SK-N-SH treated with all-trans-retinoic acid at 6 μM for 48 hours (cell line): ENCODE measurements at regions not wholly inside any gene's neighbourhood (a gene's known extent, or its start where the extent isn't known, plus 50 kb on each side); places are given as distances from the start of the nearest gene placed in this dataset.

Experiments used
- ATAC-seq: fragments of 200-7000 bp; cut with Tn5 transposase; 3 replicates; pipeline ENCODE4 v1.9.1; 2020; ENCODE audit warnings: mild to moderate bottlenecking, moderate library complexity
- CSDC2 ChIP-seq: fragments of 250-450 bp; sonication (Bioruptor Pico); IDR thresholded peaks from 2 replicates; pipeline ENCODE4 v1.5.0; 2020; ENCODE audit warnings: mild to moderate bottlenecking, moderate library complexity
- GLIS3 ChIP-seq: fragments of 250-450 bp; sonication (Bioruptor Pico); IDR thresholded peaks from 2 replicates; pipeline ENCODE4 v1.5.0; 2020; ENCODE audit warnings: mild to moderate bottlenecking, moderate library complexity
- ISL1 ChIP-seq: fragments of 250-450 bp; sonication (Bioruptor Pico); IDR thresholded peaks from 2 replicates; pipeline ENCODE4 v2.1.2; 2022; ENCODE audit warnings: mild to moderate bottlenecking, moderate library complexity
- OSR1 ChIP-seq: fragments of 250-450 bp; sonication (Bioruptor Pico); IDR thresholded peaks from 2 replicates; pipeline ENCODE4 v1.8.0; 2022; ENCODE audit warnings: moderate library complexity, mild to moderate bottlenecking, inconsistent platforms
- PPARA ChIP-seq: fragments of 250-450 bp; sonication (Bioruptor Pico); IDR thresholded peaks from 2 replicates; pipeline ENCODE4 v1.5.0; 2020; ENCODE audit warnings: mild to moderate bottlenecking, borderline replicate concordance
- SNAI2 ChIP-seq: fragments of 250-450 bp; sonication (Bioruptor Pico); IDR thresholded peaks from 2 replicates; pipeline ENCODE4 v1.5.0; 2020; ENCODE audit warnings: mild to moderate bottlenecking, moderate library complexity
- TOX ChIP-seq: fragments of 250-450 bp; sonication (Bioruptor Pico); IDR thresholded peaks from 2 replicates; pipeline ENCODE4 v1.8.0; 2021; ENCODE audit warnings: mild to moderate bottlenecking, moderate library complexity, borderline replicate concordance
- ZC3H10 ChIP-seq: fragments of 250-450 bp; sonication (Bioruptor Pico); IDR thresholded peaks from 2 replicates; pipeline ENCODE4 v1.5.1; 2021; ENCODE audit warnings: mild to moderate bottlenecking, moderate library complexity
- ZFP3 ChIP-seq: fragments of 250-450 bp; sonication (Bioruptor Pico); IDR thresholded peaks from 2 replicates; pipeline ENCODE4 v1.5.0; 2020; ENCODE audit warnings: mild to moderate bottlenecking, moderate library complexity
- ZFP30 ChIP-seq: fragments of 450-650 bp; formaldehyde crosslinking; IDR thresholded peaks from 2 replicates; pipeline ENCODE4 v1.5.0; 2022; ENCODE audit warnings: mild to moderate bottlenecking, moderate library complexity
- ZNF565 ChIP-seq: fragments of 450-650 bp; formaldehyde crosslinking; conservative IDR thresholded peaks from 2 replicates; pipeline ENCODE4 v1.5.0; 2020; ENCODE audit warnings: low read depth, mild to moderate bottlenecking, moderate library complexity
- ZNF70 ChIP-seq: fragments of 450-650 bp; formaldehyde crosslinking; IDR thresholded peaks from 2 replicates; pipeline ENCODE4 v1.5.0; 2020; ENCODE audit warnings: mild to moderate bottlenecking, moderate library complexity
- ZNF8 ChIP-seq: fragments of 450-650 bp; formaldehyde crosslinking; IDR thresholded peaks from 2 replicates; pipeline ENCODE4 v1.5.0; 2020; ENCODE audit warnings: mild to moderate bottlenecking, moderate library complexity
- TF ChIP-seq, protein P1 (sequence below): fragments of 250-450 bp; sonication (Bioruptor Pico); IDR thresholded peaks from 2 replicates; pipeline ENCODE4 v1.5.1; 2021; ENCODE audit warnings: mild to moderate bottlenecking, moderate library complexity
- TF ChIP-seq, protein P2 (sequence below): fragments of 250-450 bp; sonication (Bioruptor Pico); IDR thresholded peaks from 2 replicates; pipeline ENCODE4 v1.8.0; 2021; ENCODE audit warnings: low read depth, mild to moderate bottlenecking, moderate library complexity, borderline replicate concordance
- TF ChIP-seq, protein P3 (sequence below): fragments of 250-450 bp; sonication (Bioruptor Pico); IDR thresholded peaks from 2 replicates; pipeline ENCODE4 v1.8.0; 2020; ENCODE audit warnings: mild to moderate bottlenecking, moderate library complexity, borderline replicate concordance

DNA sequence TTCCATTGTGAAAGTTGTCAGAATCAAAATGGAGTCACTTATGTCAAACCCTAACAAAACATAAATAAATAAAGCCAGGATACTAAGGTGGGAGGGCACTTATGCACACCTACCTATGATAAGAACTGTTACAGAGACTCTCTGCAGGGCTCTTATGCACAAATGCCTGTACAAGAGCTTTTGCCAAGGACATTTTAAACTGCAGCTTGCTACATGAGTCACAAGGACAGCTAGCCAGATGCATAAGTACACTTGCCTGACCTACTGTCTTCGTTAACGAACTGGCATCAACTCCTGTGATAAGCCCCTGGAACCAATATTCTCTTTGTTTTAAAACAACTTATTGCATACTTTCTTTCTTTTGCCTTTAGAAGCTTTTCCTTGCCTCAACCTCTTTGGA is 152.9 kb upstream of the SPEF2 start (continued):
- TF ChIP-seq GLIS3 (CRISPR knock-in tag) = no peak
- TF ChIP-seq TOX = no peak
- TF ChIP-seq PPARA (CRISPR knock-in tag) = no peak
- TF ChIP-seq, protein P1, sequence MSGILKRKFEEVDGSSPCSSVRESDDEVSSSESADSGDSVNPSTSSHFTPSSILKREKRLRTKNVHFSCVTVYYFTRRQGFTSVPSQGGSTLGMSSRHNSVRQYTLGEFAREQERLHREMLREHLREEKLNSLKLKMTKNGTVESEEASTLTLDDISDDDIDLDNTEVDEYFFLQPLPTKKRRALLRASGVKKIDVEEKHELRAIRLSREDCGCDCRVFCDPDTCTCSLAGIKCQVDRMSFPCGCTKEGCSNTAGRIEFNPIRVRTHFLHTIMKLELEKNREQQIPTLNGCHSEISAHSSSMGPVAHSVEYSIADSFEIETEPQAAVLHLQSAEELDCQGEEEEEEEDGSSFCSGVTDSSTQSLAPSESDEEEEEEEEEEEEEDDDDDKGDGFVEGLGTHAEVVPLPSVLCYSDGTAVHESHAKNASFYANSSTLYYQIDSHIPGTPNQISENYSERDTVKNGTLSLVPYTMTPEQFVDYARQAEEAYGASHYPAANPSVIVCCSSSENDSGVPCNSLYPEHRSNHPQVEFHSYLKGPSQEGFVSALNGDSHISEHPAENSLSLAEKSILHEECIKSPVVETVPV (CRISPR knock-in tag) = no peak

DNA sequence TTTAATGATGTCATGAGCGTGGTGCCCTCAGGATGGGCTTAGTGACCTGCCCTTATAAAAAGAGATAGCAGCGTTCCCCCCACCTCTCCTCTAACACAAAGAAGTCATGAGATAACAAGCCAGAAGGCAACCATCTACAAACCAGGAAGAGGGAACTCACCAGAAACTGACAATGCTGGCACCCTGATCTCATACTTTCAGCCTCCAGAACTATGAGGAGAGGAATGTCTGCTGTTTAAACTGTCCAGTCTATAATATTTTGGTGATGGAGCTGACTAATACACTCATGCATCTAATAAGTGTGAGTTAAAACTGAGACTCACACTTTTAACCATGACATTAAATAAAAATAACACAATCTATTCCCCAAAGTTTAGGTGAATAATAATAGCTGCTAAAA is 156.1 kb upstream of the SPEF2 start:
- no peak for ATAC-seq
- TF ChIP-seq, protein P2, sequence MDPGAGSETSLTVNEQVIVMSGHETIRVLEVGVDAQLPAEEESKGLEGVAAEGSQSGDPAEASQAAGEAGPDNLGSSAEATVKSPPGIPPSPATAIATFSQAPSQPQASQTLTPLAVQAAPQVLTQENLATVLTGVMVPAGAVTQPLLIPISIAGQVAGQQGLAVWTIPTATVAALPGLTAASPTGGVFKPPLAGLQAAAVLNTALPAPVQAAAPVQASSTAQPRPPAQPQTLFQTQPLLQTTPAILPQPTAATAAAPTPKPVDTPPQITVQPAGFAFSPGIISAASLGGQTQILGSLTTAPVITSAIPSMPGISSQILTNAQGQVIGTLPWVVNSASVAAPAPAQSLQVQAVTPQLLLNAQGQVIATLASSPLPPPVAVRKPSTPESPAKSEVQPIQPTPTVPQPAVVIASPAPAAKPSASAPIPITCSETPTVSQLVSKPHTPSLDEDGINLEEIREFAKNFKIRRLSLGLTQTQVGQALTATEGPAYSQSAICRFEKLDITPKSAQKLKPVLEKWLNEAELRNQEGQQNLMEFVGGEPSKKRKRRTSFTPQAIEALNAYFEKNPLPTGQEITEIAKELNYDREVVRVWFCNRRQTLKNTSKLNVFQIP (CRISPR knock-in tag) = no peak
- TF ChIP-seq SNAI2 (CRISPR knock-in tag) (no peak), ZNF70 (CRISPR knock-in tag) (no peak), ZFP3 (CRISPR knock-in tag) (no peak), ZFP30 (CRISPR knock-in tag) (no peak), ZC3H10 (CRISPR knock-in tag) (no peak), TOX (no peak)

DNA sequence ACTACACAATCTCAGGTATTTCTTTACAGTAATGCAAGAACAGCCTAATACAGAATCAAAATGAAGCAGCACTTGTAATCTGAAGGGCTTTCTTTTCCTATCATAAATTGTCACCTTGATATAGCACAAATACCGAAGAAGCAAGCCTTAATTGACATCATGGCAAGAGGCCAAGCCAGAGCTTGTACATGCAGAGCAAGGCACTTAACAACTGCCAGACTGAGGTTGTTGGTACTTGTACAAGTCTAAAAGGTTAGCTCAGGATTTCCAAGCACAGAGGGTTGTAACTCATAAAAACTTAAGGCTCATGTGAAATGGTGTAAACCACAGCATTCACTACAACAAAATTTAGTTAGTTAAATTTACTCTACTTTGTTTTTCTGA is 158.8 kb upstream of the SPEF2 start:
- ATAC-seq = peak; percentile 21; the same call in 1 of the 3 replicates
- peak; percentile 84 for TF ChIP-seq ISL1
- no peak for TF ChIP-seq ZNF70 (CRISPR knock-in tag)
- TF ChIP-seq, all 23 proteins: peak for 1

DNA sequence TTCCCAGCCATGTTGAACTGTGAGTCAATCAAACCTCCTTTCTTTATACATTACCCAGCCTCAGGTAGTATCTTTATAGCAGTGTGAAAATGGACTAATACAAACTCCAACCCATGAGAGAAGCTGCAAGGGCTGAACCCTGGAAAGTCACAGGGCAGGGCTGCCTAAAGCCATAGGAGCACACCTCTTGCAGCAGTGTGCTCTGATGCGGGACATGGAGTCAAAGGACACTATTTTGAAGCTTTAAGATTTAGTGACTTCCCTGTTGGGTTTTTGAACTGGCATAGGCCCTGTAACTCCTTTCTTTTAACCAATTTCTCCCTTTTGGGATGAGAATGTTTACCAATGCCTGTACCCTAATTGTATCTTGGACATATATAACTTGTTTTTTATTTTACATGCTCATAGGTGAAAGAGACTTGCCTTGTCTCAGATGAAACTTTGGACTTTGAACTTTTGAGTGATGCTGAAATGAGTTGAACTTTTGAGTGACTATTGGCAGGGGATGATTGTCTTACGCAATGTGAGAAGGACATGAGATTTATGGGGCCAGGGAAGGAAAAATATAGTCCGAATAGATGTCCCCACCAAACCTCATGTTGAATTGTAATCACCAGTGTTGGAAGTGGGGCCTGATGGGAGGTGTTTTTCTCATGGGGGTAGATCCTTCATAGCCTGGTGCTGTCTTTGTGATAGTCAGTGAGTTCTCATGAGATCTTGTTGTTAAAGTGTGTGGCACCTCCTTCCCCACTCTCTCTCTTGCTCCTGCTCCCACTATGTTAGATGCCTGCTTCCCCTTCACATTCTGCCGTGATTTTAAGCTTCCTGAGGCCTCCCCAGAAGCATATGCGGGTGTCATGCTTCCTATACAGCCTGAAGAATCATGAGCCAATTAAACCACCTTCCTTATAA is 159.5 kb upstream of the SPEF2 start:
- ATAC-seq = no peak; the same call in 2 of the 3 replicates
- TF ChIP-seq OSR1 (CRISPR knock-in tag) = no peak
- TF ChIP-seq, protein P1 (CRISPR knock-in tag) = no peak
- no peak for TF ChIP-seq TOX
- no peak for TF ChIP-seq CSDC2 (CRISPR knock-in tag)

DNA sequence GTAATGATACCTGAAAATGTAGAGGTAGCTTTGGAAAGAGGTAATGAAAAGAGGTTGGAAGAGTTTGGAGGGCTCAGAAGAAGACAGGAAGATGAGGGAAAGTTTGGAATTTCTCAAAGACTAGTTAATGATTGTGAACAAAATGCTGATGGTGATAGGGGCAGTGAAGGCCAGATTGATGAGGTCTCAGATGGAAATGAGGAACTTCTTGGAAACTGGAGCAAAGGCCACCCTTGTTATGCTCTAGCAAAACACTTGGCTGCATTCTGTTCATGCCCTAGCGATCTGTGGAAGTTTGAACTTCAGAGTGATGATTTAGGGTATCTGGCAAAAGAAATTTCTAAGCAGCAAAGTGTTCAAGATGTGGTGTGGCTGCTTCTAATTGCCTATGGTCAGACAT is 161.2 kb upstream of the SPEF2 start:
- no peak for ATAC-seq
- TF ChIP-seq ZNF565 (CRISPR knock-in tag) (no peak), ZNF8 (CRISPR knock-in tag) (no peak), OSR1 (CRISPR knock-in tag) (no peak), ZC3H10 (CRISPR knock-in tag) (no peak), ZFP3 (CRISPR knock-in tag) (no peak), TOX (no peak)
- TF ChIP-seq, protein P2 (CRISPR knock-in tag) = no peak
- TF ChIP-seq, protein P3, sequence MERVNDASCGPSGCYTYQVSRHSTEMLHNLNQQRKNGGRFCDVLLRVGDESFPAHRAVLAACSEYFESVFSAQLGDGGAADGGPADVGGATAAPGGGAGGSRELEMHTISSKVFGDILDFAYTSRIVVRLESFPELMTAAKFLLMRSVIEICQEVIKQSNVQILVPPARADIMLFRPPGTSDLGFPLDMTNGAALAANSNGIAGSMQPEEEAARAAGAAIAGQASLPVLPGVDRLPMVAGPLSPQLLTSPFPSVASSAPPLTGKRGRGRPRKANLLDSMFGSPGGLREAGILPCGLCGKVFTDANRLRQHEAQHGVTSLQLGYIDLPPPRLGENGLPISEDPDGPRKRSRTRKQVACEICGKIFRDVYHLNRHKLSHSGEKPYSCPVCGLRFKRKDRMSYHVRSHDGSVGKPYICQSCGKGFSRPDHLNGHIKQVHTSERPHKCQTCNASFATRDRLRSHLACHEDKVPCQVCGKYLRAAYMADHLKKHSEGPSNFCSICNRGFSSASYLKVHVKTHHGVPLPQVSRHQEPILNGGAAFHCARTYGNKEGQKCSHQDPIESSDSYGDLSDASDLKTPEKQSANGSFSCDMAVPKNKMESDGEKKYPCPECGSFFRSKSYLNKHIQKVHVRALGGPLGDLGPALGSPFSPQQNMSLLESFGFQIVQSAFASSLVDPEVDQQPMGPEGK = no peak
